ENCODE measurements at regions not wholly inside any gene's neighbourhood (a gene's known extent, or its start where the extent isn't known, plus 50 kb on each side); places are given as distances from the start of the nearest gene placed in this dataset.
A peak's percentile ranks its signal among the peaks of the same experiment; 100 is the strongest.

DNA sequence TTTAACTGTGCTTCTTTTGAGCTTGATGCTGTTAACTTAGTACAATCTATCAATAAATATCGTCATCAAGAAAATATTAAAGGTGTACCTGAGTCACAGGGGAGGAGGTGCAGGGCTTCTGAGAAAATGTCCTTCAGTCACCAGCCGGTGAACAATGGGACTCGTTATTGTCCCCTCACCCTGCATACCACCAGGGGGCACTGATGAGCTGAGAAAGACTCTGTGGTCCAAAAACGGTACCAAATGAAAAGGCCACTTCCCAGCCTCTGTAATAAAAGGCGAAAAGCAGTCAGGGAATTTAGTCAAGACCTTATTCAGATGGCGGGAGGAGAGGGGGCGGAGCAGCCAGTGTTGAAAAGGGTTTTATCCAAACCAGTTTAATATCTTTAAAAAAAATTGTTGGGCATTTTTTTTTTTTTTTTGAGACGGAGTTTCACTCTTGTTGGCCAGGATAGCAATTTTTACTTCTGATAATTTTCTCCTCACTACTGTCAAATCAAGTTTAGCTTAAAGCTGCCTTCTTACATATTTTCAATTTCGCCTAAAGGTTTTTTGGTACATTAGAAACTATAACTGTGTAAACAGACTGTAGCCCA, 271.9 kb upstream of the ADAMTS16 start:
- peak in 2 of 4 experiments; percentile 1 to 14 for DNase-seq

- DNase-seq: no peak
Observed at GRCh38 chr5:4873652-4874051, 266.5 kb upstream of the ADAMTS16 start.

DNA sequence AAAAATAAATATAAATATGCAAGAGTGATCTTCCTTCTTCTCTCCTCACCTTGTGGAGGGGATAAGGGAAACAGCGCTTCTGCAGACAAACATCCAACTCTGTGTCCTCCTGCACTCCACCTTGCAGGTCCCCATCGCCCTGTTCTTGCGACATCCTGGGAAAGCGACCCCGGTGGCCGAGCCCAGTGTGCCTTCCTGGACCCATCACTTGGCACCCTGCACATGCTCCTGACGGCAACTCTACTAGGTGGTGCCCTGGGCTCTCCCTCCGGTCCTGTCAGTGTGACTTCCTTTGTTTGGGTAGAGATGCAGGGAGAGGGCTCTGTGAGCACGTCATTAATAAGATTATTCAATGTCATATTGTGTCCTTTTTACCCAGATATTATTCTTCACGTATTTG, 266.0 kb upstream of the ADAMTS16 start:
- DNase-seq: no peak

DNA sequence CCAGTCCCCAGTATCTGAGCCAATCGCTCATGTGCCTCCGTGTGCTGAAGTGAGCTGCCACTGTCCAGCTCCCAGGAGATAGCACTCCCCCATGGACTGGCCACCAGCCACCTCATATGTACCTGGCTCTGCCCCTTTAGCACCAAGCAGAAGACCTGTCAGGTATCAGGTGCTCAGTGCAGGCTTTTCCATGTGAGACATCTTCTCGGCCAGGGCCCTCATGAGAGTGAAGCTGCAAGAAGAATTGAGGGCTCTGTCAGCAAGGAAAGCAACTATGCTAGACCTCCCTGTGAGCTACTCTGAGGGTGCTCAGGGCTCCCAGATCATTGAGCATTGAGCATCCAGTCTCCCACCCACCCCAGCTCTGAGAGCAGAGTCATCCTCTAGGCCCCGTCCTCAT, 264.2 kb upstream of the ADAMTS16 start:
- DNase-seq: no peak

DNA sequence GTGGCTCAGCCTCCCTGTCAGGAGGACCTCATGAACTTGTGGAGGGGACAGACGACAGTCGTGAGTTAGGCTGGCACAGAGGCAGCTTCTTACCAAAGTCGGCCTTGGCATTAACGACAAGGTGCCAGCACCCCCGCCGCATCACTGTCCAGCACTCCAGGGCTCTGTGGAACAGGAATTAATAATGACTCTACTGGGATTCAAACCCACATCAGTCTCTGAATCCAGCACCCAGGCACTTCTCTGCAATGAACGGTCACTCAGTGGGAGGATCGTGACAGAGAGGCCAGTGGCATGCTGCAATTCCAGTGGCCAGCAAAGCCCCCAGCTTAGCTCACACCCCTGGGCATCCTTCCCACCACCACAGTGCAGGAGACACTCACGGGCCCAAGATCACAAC, 263.3 kb upstream of the ADAMTS16 start:
- no peak for DNase-seq

DNA sequence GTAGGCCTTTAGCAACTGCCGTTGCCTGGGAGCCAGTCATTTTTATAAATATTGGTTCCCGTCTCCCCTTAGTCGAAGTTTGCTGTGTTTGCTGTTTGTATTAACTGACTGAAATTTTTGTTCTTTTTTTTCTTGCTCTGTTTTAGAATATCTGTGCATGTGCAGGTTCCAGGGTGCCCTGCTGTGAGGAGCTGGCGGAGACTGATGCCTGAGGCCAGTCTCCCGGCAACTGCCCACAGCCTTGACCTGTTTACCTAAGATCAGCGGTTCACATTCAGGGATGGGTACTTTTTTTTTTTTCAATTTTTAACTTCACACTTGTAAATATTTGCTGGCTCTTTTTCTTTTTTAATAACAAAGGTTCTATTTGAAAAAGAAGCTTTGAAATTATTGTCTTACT, 262.6 kb upstream of the ADAMTS16 start:
- no peak for DNase-seq

- no peak for DNase-seq
Observed at GRCh38 chr5:4879075-4879474, 261.1 kb upstream of the ADAMTS16 start.

DNA sequence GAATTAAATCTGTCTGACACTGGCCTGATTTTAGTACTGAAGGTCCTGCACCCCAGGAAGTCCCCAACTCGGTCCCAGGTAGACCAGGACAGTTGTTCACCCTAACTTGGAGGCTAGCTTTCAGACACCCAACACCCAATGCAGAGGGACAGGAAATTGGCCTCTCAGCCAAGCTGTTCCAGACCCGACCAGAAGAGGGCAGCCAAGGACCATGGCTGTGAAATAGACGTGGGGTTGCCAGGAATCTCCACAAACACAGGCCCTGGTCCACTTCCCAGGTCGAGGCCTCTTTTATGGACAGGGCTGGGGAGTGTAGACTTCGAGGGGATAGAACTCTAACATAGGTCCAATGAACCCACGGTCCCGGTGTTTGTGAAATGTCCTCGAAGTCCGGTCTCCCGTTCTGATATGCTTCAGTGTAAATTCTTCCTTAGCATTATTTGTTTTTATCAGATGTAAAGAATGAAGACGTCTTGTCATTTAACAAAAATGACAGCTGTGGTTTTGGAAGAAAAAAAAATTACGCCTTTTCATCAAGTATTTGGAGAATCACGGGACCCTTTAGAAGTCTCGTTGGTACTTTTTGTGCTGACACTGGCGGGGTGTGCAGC, 260.3 kb upstream of the ADAMTS16 start:
- peak in 1 of 4 experiments; percentile 19 for DNase-seq

- no peak for DNase-seq
Observed at GRCh38 chr5:4880304-4880741, 259.8 kb upstream of the ADAMTS16 start.

- no peak for DNase-seq
Observed at GRCh38 chr5:4881366-4882002, 258.6 kb upstream of the ADAMTS16 start.

DNA sequence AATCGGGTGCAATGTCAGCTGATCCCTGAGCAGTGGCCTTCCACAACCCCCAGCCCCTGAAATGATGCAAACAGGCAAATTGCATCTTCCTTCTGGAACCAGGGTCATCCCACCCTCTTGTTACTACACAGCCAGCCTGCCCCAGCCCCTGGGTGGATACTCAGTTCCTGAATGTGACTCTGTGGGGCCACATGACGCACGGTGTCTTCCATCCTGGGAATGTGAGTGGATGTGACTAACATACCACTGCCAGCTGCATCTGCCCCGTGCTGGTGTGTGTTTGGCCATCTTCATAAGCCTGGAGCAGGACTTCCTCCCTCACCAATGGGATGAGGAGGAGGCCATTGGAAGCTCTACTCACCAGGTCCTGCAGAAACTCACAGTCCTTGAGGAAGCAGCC, 257.9 kb upstream of the ADAMTS16 start:
- no peak for DNase-seq

GRCh38 chr5:4883360-4883759, 256.8 kb upstream of the ADAMTS16 start:
- DNase-seq: no peak

- no peak for DNase-seq
Observed at GRCh38 chr5:4893063-4893744, 246.9 kb upstream of the ADAMTS16 start.

- DNase-seq: no peak
Observed at GRCh38 chr5:4896328-4896727, 243.8 kb upstream of the ADAMTS16 start.

- no peak for DNase-seq
Observed at GRCh38 chr5:4901305-4901811, 238.8 kb upstream of the ADAMTS16 start.

- no peak for DNase-seq
Observed at GRCh38 chr5:4901924-4902323, 238.2 kb upstream of the ADAMTS16 start.

GRCh38 chr5:4905674-4906520, 234.2 kb upstream of the ADAMTS16 start:
- DNase-seq: no peak

DNA sequence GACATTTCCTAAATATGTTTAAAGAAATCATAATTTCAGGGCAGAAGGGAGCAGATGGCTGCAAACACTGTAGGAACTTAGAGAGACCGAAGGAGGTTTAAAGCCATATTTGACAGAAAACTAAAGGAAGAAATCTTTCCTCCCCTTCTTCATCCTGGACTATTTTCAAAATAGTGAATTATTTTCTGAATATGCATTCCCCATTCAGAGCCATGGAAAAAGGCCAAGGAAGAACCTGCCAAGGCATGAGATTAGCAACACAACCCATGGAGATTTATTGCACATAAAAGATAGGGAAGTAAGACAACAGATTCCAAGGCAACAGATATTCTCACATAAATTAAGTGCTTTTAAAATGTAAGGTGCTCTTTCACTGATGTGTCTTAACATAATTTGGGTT, 233.3 kb upstream of the ADAMTS16 start:
- DNase-seq: no peak

GRCh38 chr5:4907571-4907970, 232.6 kb upstream of the ADAMTS16 start:
- no peak for DNase-seq

GRCh38 chr5:4909086-4909485, 231.0 kb upstream of the ADAMTS16 start:
- DNase-seq: no peak

DNA sequence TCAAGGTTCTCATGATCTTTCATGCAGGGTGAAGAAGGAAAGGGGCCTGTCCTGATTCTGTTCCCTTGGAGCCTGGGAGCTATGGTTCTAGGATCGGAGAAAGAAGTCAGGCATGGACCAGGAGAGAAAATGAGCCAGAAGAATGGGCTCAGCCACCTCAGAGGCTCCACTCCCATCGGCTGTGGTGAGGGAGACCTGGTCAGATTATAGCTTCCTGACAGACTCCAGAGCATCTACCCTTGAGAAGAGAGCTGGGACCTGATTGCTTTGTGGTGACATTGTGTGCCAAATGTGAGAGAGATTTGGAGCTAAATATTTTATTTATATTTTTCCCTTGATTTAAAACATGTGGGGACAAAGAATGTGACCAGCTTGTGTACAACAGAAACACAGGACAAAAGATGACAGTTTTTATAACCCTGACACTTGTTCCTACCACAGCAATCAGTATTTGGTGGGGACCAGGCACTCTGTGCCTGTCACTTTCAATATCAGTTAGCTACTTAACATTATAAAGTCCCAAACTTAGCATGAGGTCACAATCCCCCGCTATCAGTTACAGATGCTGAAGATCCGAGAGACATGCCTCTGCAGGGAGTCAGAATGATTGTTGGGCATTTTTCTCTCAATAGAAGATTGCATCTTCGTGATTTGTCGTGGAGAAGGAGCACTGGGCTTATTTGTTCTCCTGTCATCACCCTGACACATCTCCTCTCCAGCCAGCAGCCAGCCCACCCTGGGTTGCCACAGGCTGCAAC, 228.3 kb upstream of the ADAMTS16 start:
- DNase-seq: no peak

- DNase-seq: no peak
Observed at GRCh38 chr5:4921929-4922328, 218.2 kb upstream of the ADAMTS16 start.

All from activated CD4-positive, CD25-positive, alpha-beta regulatory T cell (primary cell).